GM12891 (cell line): ENCODE measurements at regions not wholly inside any gene's neighbourhood (a gene's known extent, or its start where the extent isn't known, plus 50 kb on each side); places are given as distances from the start of the nearest gene placed in this dataset.

Source experiments
- POLR2A ChIP-seq: IDR thresholded peaks from 2 replicates; pipeline ENCODE4 v1.6.1; 2011; ENCODE audit warnings: low read depth, low read length, control low read depth
- POLR2AphosphoS5 ChIP-seq: IDR thresholded peaks from 2 replicates; pipeline ENCODE4 v1.6.1; 2011; ENCODE audit warnings: low read depth, low read length, control low read depth
- POU2F2 ChIP-seq: IDR thresholded peaks from 2 replicates; pipeline ENCODE4 v1.6.1; 2011; ENCODE audit warnings: low read depth, mild to moderate bottlenecking, control low read depth, low read length, moderate library complexity
- SPI1 ChIP-seq: IDR thresholded peaks from 2 replicates; pipeline ENCODE4 v1.6.1; 2011; ENCODE audit warnings: low read depth, low read length, control low read depth

- TF ChIP-seq POU2F2 (no peak), POLR2A (no peak), POLR2AphosphoS5 (no peak), SPI1 (no peak)
These were observed 272.4 kb downstream of the BMP7 start for GRCh38 chr20:56994006-56994405.
